ENCODE measurements at regions not wholly inside any gene's neighbourhood (a gene's known extent, or its start where the extent isn't known, plus 50 kb on each side); places are given as distances from the start of the nearest gene placed in this dataset.

GRCh38 chr6:159418997-159419396 lies 249.8 kb downstream of the FNDC1 start:
- H3K4me2 ChIP-seq (ENCODE audit: low read length) = no peak overlapping the region

GRCh38 chr6:159416891-159417560 lies 247.8 kb downstream of the FNDC1 start:
- no peaks in the 10 kb centered on the region for H3K9me2 ChIP-seq (ENCODE audit: insufficient read depth, low read length)
- no peaks in the 10 kb centered on the region for H4K20me1 ChIP-seq (ENCODE audit: insufficient read depth, low read length)
- no peaks in the 10 kb centered on the region for H3K4me1 ChIP-seq (ENCODE audit: insufficient read depth, low read length, poor library complexity, severe bottlenecking)
- DNase-seq (ENCODE audit: low spot score) = no peak
- H3K9me3 ChIP-seq (ENCODE audit: low read length) = peaks cover 26% of the 10 kb centered on the region; the same call in 1 of the 2 replicates
- POLR2A ChIA-PET = no interaction called here
- no TSS peak for BruUV-seq (replicated peaks)
- no peak overlapping the region for H3K27ac ChIP-seq (ENCODE audit: low read depth, low read length, poor library complexity, severe bottlenecking)
- CTCF ChIA-PET (ENCODE audit: unreplicated experiment) = no interaction called here
- H3K4me3 ChIP-seq (ENCODE audit: low read depth, low read length, poor library complexity, severe bottlenecking) = no peak overlapping the region
- TF ChIP-seq CTCF (conservative IDR thresholded peaks at IDR 0.05; ENCODE audit: low read length) (no peak), EZH2phosphoT487 (IDR thresholded peaks at IDR 0.05; ENCODE audit: borderline replicate concordance, low read depth, low read length) (no peak)
- no peak overlapping the region for H3K4me2 ChIP-seq (ENCODE audit: low read length)
- no peak overlapping the region for H2AFZ ChIP-seq (ENCODE audit: low read length)
- intact Hi-C loops (cut with micrococcal nuclease; ENCODE audit: unreplicated experiment) = no loop called here
- H3K79me2 ChIP-seq (ENCODE audit: insufficient read depth, low read depth, low read length) = no peaks in the 10 kb centered on the region
- H3K36me3 ChIP-seq (ENCODE audit: insufficient read depth, low read length) = no peaks in the 10 kb centered on the region

More at GRCh38 chr6:159418997-159419396, 249.8 kb downstream of the FNDC1 start:
- Histone ChIP-seq H3K79me2 (ENCODE audit: insufficient read depth, low read depth, low read length) (no peaks in the 10 kb centered on the region), H3K4me1 (ENCODE audit: insufficient read depth, low read length, poor library complexity, severe bottlenecking) (no peaks in the 10 kb centered on the region), H3K9me3 (ENCODE audit: low read length) (peaks cover 23% of the 10 kb centered on the region; the same call in 1 of the 2 replicates), H3K4me3 (ENCODE audit: low read depth, low read length, poor library complexity, severe bottlenecking) (no peak overlapping the region), H3K9me2 (ENCODE audit: insufficient read depth, low read length) (no peaks in the 10 kb centered on the region), H2AFZ (ENCODE audit: low read length) (no peak overlapping the region), H3K27ac (ENCODE audit: low read depth, low read length, poor library complexity, severe bottlenecking) (no peak overlapping the region), H3K36me3 (ENCODE audit: insufficient read depth, low read length) (no peaks in the 10 kb centered on the region), H4K20me1 (ENCODE audit: insufficient read depth, low read length) (no peaks in the 10 kb centered on the region)
- TF ChIP-seq CTCF (conservative IDR thresholded peaks at IDR 0.05; ENCODE audit: low read length) = no peak
- no peak for TF ChIP-seq EZH2phosphoT487 (IDR thresholded peaks at IDR 0.05; ENCODE audit: borderline replicate concordance, low read depth, low read length)
- intact Hi-C loops (cut with micrococcal nuclease; ENCODE audit: unreplicated experiment) = no loop called here
- DNase-seq (ENCODE audit: low spot score) = no peak
- no TSS peak for BruUV-seq (replicated peaks)
- ChIA-PET CTCF (ENCODE audit: unreplicated experiment) (no interaction called here), POLR2A (interaction anchor here (0.9 to 1.1 kb wide), 2 partner anchors 13 to 35 kb away, joined by 3 read pairs; no protein-coding TSS in a partner anchor)

- Histone ChIP-seq H3K4me1 (ENCODE audit: insufficient read depth, low read length, poor library complexity, severe bottlenecking) (no peaks in the 10 kb centered on the region), H3K9me2 (ENCODE audit: insufficient read depth, low read length) (no peaks in the 10 kb centered on the region), H3K9me3 (ENCODE audit: low read length) (peaks cover 26% of the 10 kb centered on the region; the same call in 1 of the 2 replicates), H3K4me3 (ENCODE audit: low read depth, low read length, poor library complexity, severe bottlenecking) (no peak overlapping the region), H3K36me3 (ENCODE audit: insufficient read depth, low read length) (no peaks in the 10 kb centered on the region), H4K20me1 (ENCODE audit: insufficient read depth, low read length) (no peaks in the 10 kb centered on the region), H2AFZ (ENCODE audit: low read length) (no peak overlapping the region), H3K4me2 (ENCODE audit: low read length) (no peak overlapping the region), H3K79me2 (ENCODE audit: insufficient read depth, low read depth, low read length) (no peaks in the 10 kb centered on the region), H3K27ac (ENCODE audit: low read depth, low read length, poor library complexity, severe bottlenecking) (no peak overlapping the region)
- ChIA-PET POLR2A (interaction anchor here (0.5 to 1.3 kb wide), 3 partner anchors 10 to 670 kb away, joined by 3 read pairs; no protein-coding TSS in a partner anchor), CTCF (ENCODE audit: unreplicated experiment) (no interaction called here)
- TF ChIP-seq EZH2phosphoT487 (IDR thresholded peaks at IDR 0.05; ENCODE audit: borderline replicate concordance, low read depth, low read length) (no peak), CTCF (conservative IDR thresholded peaks at IDR 0.05; ENCODE audit: low read length) (no peak)
- BruUV-seq (replicated peaks) = no TSS peak
- peak; percentile 2 for DNase-seq (ENCODE audit: low spot score)
- intact Hi-C loops (cut with micrococcal nuclease; ENCODE audit: unreplicated experiment) = no loop called here
Measured at GRCh38 chr6:159415540-159415939, 246.3 kb downstream of the FNDC1 start.

All from OCI-LY7 (cell line).